ENCODE measurements at regions not wholly inside any gene's neighbourhood (a gene's known extent, or its start where the extent isn't known, plus 50 kb on each side); places are given as distances from the start of the nearest gene placed in this dataset.

DNA sequence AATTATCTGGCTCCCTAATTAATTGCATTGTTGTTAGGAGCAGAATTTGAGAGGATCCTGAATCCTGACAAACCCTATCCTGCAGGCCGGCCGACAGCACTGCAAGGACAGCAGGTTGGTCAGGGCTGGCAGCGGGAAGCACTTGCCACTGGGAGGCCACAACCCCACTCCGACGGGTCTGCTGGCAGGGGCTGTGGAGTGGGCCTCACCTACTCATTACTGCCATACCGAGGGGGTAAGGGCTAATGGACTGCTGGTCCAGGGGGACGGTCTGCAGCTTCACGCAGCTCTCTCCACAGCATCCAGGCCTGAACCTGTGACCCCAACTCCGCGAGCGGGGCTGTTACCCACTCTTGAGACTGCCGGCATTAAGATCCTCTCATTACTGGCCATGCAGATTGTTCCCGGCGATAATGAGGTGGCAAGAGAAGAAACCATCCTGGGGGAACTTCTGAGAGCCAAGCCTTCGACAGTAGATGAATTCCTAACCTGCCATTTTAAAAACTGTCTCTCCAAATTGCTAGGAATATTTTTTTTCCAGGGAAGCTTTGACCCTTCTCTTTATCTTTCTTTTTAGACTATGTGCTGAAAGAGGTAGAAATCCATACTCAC, 501.3 kb downstream of the OMA1 start:
- H3K4me1 Mint-ChIP-seq (ENCODE audit: unreplicated experiment) = peaks cover 5% of the 10 kb centered on the region
- H3K36me3 Mint-ChIP-seq = no peaks in the 10 kb centered on the region
- H3K27ac Mint-ChIP-seq = no peak overlapping the region
- DNase-seq (ENCODE audit: extremely low spot score, unreplicated experiment) = no peak
- H3K9me3 Mint-ChIP-seq = no peaks in the 10 kb centered on the region
- no peak for TF ChIP-seq CTCF (conservative IDR thresholded peaks at IDR 0.05)
- no peak overlapping the region for H3K4me3 Mint-ChIP-seq
- peaks cover 3% of the 10 kb centered on the region for H3K27me3 Mint-ChIP-seq

- Mint-ChIP-seq H3K4me1 (ENCODE audit: unreplicated experiment) (peaks cover 5% of the 10 kb centered on the region), H3K27me3 (peaks cover 15% of the 10 kb centered on the region), H3K4me3 (no peak overlapping the region), H3K27ac (no peak overlapping the region), H3K9me3 (no peaks in the 10 kb centered on the region), H3K36me3 (no peaks in the 10 kb centered on the region)
- no peak for TF ChIP-seq CTCF (conservative IDR thresholded peaks at IDR 0.05)
- no peak for DNase-seq (ENCODE audit: extremely low spot score, unreplicated experiment)
Measured at GRCh38 chr1:58041621-58042020, 504.9 kb downstream of the OMA1 start.

GRCh38 chr1:58038574-58038973, 508.0 kb downstream of the OMA1 start:
- no peaks in the 10 kb centered on the region for H3K9me3 Mint-ChIP-seq
- H3K4me1 Mint-ChIP-seq (ENCODE audit: unreplicated experiment) = peaks cover 12% of the 10 kb centered on the region
- H3K27ac Mint-ChIP-seq = no peak overlapping the region
- no peak for TF ChIP-seq CTCF (conservative IDR thresholded peaks at IDR 0.05)
- H3K4me3 Mint-ChIP-seq = no peak overlapping the region
- DNase-seq (ENCODE audit: extremely low spot score, unreplicated experiment) = no peak
- H3K27me3 Mint-ChIP-seq = peaks cover 20% of the 10 kb centered on the region
- no peaks in the 10 kb centered on the region for H3K36me3 Mint-ChIP-seq

DNA sequence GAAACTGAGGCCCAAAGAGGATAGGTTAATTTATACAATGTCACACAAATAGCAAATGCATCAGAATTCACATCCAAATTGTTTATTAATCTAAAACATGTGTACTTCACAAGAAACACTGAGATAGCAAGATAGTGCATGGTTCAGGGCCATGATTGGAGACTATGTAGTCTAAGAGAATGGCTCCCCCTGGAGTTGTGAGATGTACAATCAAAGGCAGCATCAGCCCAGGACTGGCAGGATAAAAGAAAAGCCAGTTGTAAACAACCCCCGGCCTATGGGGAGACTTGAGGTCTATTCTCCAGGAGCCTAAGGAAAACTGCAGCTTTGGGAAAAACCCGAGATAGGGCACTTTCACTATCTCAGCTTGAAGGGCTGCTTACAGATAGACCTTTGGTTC, 511.0 kb downstream of the OMA1 start:
- peak; percentile 53 for TF ChIP-seq CTCF (conservative IDR thresholded peaks at IDR 0.05)
- Mint-ChIP-seq H3K36me3 (no peaks in the 10 kb centered on the region), H3K4me1 (ENCODE audit: unreplicated experiment) (peaks cover 15% of the 10 kb centered on the region), H3K27me3 (peaks cover 35% of the 10 kb centered on the region), H3K9me3 (no peaks in the 10 kb centered on the region), H3K27ac (no peak overlapping the region), H3K4me3 (no peak overlapping the region)
- no peak for DNase-seq (ENCODE audit: extremely low spot score, unreplicated experiment)

- Mint-ChIP-seq H3K27me3 (peaks cover 30% of the 10 kb centered on the region), H3K9me3 (no peaks in the 10 kb centered on the region), H3K27ac (no peak overlapping the region), H3K36me3 (no peaks in the 10 kb centered on the region), H3K4me3 (no peak overlapping the region), H3K4me1 (ENCODE audit: unreplicated experiment) (peaks cover 15% of the 10 kb centered on the region)
- no peak for TF ChIP-seq CTCF (conservative IDR thresholded peaks at IDR 0.05)
- DNase-seq (ENCODE audit: extremely low spot score, unreplicated experiment) = no peak
Measured at GRCh38 chr1:58033311-58033710, 513.2 kb downstream of the OMA1 start.

GRCh38 chr1:58032611-58033073, 513.9 kb downstream of the OMA1 start:
- Mint-ChIP-seq H3K36me3 (no peaks in the 10 kb centered on the region), H3K9me3 (no peaks in the 10 kb centered on the region), H3K4me3 (no peak overlapping the region), H3K27me3 (peaks cover 25% of the 10 kb centered on the region), H3K27ac (no peak overlapping the region), H3K4me1 (ENCODE audit: unreplicated experiment) (peaks cover 15% of the 10 kb centered on the region)
- TF ChIP-seq CTCF (conservative IDR thresholded peaks at IDR 0.05) = no peak
- DNase-seq (ENCODE audit: extremely low spot score, unreplicated experiment) = no peak
